ENCODE measurements at regions not wholly inside any gene's neighbourhood (a gene's known extent, or its start where the extent isn't known, plus 50 kb on each side); places are given as distances from the start of the nearest gene placed in this dataset.
A peak's percentile ranks its signal among the peaks of the same experiment; 100 is the strongest.

DNA sequence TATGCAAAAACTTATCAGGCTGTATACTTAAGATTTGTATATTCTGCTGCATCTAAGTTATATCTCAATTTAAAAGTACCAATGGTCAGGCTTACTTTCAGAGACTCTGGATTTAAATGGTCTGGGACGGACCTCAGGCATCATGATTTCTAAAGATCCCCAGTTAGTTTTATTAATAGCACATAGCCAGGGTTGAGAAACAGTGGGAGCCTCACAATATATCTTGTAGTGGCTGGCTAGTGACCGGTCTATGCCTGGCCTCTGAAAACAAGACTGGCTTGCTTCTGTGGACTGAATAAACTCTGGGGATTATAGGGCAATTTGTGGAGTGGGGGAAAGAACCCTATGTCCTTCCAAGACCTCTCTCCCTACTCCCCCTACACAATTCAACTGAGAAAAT lies 162.5 kb upstream of the SLC1A4 start:
- Histone ChIP-seq H3K36me3 (ENCODE audit: insufficient read depth, low read length) (peaks cover 2% of the 10 kb centered on the region; the same call in 1 of the 2 replicates), H3K9ac (ENCODE audit: low read depth, low read length) (no peak overlapping the region), H3K4me1 (ENCODE audit: insufficient read depth, low read length) (peaks cover 33% of the 10 kb centered on the region), H3K9me3 (ENCODE audit: control insufficient read depth, insufficient read depth, low read length) (no peaks in the 10 kb centered on the region)

DNA sequence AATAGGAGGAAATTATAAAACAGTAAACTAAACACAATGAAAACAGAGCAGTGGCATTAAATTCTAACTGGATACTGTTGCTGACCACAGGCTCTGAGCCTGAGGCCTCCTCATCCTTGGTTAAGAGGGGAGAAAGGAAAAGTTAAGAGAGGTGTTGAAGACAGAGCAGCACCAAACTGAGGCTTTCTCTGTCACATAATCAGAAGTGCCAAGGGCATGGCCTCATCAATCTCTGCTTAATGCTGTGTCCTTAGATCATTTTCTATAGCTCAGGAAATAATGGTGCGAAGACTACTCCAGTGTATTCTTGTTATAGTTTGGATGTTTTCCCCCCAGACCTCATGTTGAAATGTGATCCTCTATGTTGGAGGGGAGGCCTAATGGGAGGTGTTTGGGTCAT lies 160.9 kb upstream of the SLC1A4 start:
- H3K36me3 ChIP-seq (ENCODE audit: insufficient read depth, low read length): no peaks in the 10 kb centered on the region
- no peak overlapping the region for H3K9ac ChIP-seq (ENCODE audit: low read depth, low read length)
- peaks cover 29% of the 10 kb centered on the region for H3K4me1 ChIP-seq (ENCODE audit: insufficient read depth, low read length)
- no peaks in the 10 kb centered on the region for H3K9me3 ChIP-seq (ENCODE audit: control insufficient read depth, insufficient read depth, low read length)

DNA sequence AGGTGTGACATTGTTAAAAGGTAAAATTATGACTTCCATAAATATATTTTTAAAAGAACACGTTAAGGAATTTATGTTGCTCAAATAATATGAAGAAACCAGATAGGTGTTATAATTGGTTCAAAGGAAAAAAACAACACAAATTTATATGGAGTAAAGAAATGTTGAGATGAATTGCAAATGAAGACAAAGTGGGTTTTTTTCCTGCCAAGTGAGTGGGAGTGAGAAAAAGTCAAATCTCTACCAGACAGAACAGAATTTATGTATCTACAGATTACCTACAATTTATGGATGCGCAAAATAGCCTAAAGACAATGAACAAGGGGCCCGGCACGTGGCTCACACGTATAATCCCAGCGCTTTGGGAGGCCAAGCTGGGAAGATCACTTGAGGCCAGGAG lies 159.7 kb upstream of the SLC1A4 start:
- no peaks in the 10 kb centered on the region for H3K9me3 ChIP-seq (ENCODE audit: control insufficient read depth, insufficient read depth, low read length)
- H3K4me1 ChIP-seq (ENCODE audit: insufficient read depth, low read length): peaks cover 18% of the 10 kb centered on the region; the same call in 1 of the 2 replicates
- no peak overlapping the region for H3K9ac ChIP-seq (ENCODE audit: low read depth, low read length)
- H3K36me3 ChIP-seq (ENCODE audit: insufficient read depth, low read length): no peaks in the 10 kb centered on the region

DNA sequence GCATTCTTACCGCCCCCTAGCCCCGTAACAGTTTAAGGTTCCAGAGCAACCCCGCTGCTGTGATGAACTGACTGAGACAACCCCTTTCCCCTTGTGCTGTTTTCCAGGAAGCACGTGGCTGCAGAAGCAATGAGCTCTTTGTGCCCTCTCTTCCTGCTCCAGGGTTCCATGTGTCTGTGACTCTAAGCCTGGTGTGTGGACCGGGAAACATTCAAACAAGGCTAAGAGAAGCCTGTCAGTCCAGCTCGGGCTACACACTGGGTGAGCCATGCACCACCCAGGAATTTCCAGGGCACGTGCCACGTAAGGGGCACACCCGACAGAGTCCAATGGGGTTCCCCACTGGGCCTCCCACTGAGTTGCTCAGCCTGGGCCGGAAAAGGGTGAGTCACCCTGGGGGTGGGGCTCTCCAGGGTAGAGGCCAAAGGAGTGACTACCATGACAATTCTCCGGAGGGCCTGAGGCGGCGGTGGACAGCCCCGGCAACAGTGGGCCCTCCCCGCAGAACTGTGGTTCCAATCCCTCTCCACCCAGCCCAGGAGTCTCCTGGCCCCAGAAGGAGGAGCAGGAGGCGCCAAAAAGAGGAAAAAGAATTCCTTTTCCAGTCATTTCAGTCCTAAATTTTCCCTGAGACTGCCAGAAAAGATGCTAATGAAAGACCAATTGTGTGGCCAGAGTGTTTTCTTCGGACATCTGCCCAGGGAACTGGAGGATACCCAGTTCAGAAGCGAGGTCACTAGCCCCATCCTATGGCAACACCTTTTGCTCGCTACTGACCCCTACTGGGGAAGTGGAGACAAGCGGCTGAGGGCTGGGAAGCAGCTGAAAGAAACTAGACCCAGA lies 157.8 kb upstream of the SLC1A4 start:
- Histone ChIP-seq H3K4me1 (ENCODE audit: insufficient read depth, low read length) (peaks cover 4% of the 10 kb centered on the region; the same call in 1 of the 2 replicates), H3K9ac (ENCODE audit: low read depth, low read length) (peak overlapping the region; percentile 14; the same call in 1 of the 2 replicates), H3K9me3 (ENCODE audit: control insufficient read depth, insufficient read depth, low read length) (no peaks in the 10 kb centered on the region), H3K36me3 (ENCODE audit: insufficient read depth, low read length) (no peaks in the 10 kb centered on the region)

DNA sequence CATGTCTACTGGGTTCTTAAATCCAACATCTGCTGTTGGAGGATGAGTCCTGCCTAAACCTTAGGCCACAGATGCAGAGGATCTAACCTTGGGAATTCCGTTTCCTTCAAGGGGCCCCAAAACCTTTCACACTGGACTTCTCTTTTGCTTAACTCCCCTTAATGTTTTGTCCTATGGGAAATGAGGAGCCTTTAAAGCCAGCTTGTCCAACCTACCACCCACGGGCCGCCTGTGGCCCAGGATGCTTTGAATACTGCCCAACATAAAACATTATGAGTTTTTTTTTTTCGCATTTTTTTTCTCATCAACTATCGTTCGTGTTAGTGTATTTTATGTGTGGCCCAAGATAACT lies 157.2 kb upstream of the SLC1A4 start:
- Histone ChIP-seq H3K9me3 (ENCODE audit: control insufficient read depth, insufficient read depth, low read length) (no peaks in the 10 kb centered on the region), H3K4me1 (ENCODE audit: insufficient read depth, low read length) (peaks cover 6% of the 10 kb centered on the region), H3K36me3 (ENCODE audit: insufficient read depth, low read length) (no peaks in the 10 kb centered on the region), H3K9ac (ENCODE audit: low read depth, low read length) (no peak overlapping the region)

DNA sequence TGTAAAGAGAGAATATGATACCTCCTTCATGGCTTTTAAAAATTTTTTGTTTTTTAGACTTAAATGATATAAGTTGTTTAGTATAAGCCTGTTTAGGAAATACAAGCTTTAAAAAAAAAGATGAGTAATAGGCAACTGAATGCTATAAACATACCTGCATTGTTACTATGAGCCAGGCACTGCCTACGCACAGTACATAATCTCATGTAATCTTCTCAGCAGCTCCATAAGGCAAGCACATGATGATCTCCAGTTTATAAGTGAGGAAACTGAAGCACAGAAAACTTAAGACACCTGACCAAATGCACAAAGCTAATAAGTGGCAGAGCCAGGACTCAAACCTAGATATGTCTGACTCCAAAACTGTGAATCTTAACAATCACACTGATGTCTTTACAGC lies 156.3 kb upstream of the SLC1A4 start:
- H3K9me3 ChIP-seq (ENCODE audit: control insufficient read depth, insufficient read depth, low read length): no peaks in the 10 kb centered on the region
- peaks cover 6% of the 10 kb centered on the region for H3K4me1 ChIP-seq (ENCODE audit: insufficient read depth, low read length)
- no peaks in the 10 kb centered on the region for H3K36me3 ChIP-seq (ENCODE audit: insufficient read depth, low read length)
- no peak overlapping the region for H3K9ac ChIP-seq (ENCODE audit: low read depth, low read length)

DNA sequence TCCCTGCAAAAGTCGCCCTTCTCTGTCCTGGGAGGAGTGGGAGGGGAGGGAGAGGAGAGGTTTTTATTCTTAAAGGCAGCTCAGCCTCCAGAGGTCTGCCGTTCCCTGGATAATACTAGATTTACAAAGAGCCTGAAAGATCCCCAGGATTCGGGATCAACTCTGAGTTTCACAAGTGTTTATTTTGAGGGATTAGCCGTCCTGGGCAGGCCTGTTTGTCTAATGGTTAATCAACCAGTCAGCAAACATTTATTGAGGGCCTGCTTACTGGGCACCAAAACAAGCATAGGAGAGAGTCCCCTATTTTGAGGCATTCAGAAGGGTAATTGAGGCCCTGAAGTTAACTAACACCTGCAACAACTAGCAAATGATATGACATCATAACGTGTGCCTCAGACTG lies 152.6 kb upstream of the SLC1A4 start:
- peaks cover 6% of the 10 kb centered on the region for H3K4me1 ChIP-seq (ENCODE audit: insufficient read depth, low read length)

DNA sequence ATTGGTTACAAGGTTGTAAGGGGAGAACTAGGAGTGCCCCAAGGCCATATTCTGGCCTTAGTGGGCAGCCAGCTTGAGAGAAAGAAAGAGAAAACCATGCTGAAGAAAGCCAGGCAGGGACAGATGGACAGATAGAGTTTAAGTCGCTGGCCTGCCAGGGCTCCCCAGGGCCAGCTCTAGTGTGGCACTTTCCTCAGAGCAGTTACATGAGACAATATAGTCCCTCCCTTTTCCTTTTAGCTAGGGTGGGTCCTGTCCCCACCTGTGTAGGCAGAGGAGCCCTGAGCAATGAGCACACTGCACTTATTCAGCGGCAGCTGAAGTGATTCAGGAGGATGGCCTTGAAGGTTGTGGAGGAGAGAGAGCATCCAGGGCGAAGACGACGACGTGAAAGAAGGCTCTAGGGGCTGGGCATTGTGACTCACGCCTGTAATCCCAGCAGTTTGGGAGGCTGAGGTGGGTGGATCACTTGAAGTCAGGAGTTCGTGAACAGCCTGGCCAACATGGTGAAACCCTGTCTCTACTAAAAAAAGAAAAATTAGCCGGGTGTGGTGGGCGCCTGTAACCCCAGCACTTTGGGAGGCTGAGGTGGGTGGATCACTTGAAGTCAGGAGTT lies 152.0 kb upstream of the SLC1A4 start:
- Histone ChIP-seq H3K36me3 (ENCODE audit: insufficient read depth, low read length) (no peaks in the 10 kb centered on the region), H3K4me1 (ENCODE audit: insufficient read depth, low read length) (peaks cover 6% of the 10 kb centered on the region), H3K9me3 (ENCODE audit: control insufficient read depth, insufficient read depth, low read length) (no peaks in the 10 kb centered on the region), H3K9ac (ENCODE audit: low read depth, low read length) (no peak overlapping the region)

More for the DNA sequence above, 152.6 kb upstream of the SLC1A4 start:
- H3K36me3 ChIP-seq (ENCODE audit: insufficient read depth, low read length): no peaks in the 10 kb centered on the region
- no peak overlapping the region for H3K9ac ChIP-seq (ENCODE audit: low read depth, low read length)
- H3K9me3 ChIP-seq (ENCODE audit: control insufficient read depth, insufficient read depth, low read length): no peaks in the 10 kb centered on the region

DNA sequence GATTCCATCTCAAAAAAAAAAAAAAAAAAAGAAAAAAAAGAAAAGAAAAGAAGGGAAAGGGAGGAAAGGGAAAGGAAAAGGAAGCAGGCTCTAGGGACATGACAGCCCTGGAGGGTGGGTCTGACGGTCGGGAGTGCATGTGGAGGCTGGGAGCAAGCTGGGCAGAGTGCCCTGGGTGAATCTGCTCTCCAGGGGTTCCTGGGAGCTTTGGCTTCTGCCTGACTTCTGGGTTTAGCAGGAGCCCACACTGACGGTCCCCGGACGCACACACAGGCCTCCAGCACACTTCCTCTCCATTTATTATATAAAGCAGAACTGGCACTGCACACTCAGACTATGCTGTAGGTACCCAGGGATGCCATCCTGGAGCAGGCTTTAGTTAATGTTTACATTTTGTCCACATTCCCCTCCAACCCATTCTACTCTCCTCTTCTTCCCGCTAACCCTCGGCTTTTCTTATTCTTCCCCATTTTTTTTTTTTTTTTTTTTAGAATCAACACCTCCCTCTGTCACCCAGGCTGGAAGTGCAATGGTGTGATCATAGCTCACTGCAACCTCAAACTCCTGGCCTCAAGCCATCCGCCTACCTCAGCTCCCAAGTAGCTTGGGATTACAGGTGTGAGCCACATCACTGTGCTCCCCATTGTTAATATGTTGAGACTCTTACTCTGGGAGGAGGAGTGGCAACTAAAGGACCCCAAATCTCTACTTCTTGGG lies 151.1 kb upstream of the SLC1A4 start:
- H3K9me3 ChIP-seq (ENCODE audit: control insufficient read depth, insufficient read depth, low read length): no peaks in the 10 kb centered on the region
- H3K4me1 ChIP-seq (ENCODE audit: insufficient read depth, low read length): peaks cover 6% of the 10 kb centered on the region
- H3K9ac ChIP-seq (ENCODE audit: low read depth, low read length): no peak overlapping the region
- H3K36me3 ChIP-seq (ENCODE audit: insufficient read depth, low read length): no peaks in the 10 kb centered on the region

DNA sequence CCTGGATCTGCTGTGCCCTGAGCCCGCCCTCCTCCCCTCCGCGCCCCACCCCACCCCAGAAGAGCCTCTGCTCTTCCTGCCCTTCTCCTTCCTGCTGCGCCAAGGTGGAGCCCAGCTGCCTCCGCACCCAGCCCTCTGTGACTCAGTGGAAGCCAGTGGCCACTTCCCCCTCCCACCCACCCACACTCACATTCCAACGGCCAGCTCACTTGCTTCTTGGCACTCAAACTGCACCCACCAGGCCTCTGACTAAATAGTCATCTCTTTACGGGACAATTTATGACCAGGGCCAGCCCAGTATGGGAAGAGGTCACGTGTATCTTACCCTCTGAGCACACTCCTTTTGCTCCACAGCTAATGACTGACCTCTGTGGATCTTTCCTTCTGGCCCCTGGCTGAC lies 150.4 kb upstream of the SLC1A4 start:
- peaks cover 6% of the 10 kb centered on the region for H3K4me1 ChIP-seq (ENCODE audit: insufficient read depth, low read length)
- no peaks in the 10 kb centered on the region for H3K36me3 ChIP-seq (ENCODE audit: insufficient read depth, low read length)
- H3K9ac ChIP-seq (ENCODE audit: low read depth, low read length): no peak overlapping the region
- no peaks in the 10 kb centered on the region for H3K9me3 ChIP-seq (ENCODE audit: control insufficient read depth, insufficient read depth, low read length)

DNA sequence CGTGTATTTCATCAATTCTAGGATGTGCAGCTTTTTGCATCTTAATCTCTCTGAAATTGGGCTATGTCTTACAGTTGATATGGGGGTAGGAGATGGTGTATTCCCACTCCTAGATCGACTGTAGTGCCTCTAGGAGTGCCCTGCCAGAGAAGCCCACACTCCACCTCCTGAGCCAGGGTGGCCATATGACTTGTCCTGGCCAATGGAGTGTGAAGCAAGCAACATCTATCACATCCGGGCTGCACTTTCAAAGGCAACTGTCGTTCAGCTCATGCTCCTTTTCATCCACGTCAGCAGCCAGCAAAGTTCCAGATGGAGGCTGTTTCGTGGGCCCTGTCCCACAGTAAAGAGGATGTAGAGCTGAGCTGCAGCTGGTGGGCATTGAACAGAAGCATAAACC lies 149.4 kb upstream of the SLC1A4 start:
- Histone ChIP-seq H3K9ac (ENCODE audit: low read depth, low read length) (no peak overlapping the region), H3K36me3 (ENCODE audit: insufficient read depth, low read length) (no peaks in the 10 kb centered on the region), H3K9me3 (ENCODE audit: control insufficient read depth, insufficient read depth, low read length) (no peaks in the 10 kb centered on the region), H3K4me1 (ENCODE audit: insufficient read depth, low read length) (peaks cover 6% of the 10 kb centered on the region)

DNA sequence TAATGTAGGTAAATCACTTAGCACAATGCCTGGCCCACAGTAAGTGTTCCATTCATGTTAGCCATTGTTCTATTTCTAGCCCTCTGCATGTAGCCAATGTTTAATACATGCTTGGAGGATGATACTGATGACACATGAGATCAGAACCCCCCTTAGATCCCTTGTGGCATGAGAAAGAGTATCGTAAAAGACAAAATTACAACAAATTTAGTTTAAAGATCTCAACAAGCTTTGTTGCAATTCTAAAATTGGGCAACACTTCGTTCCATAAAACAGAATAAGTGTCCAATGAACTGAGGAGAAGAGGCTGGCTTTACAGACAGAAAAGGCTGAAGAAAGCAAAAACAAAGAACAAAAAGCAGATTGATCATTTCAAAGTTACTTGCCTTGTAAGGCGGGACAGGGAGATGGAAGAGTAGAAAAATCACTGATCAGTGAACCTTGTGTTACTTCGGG lies 148.7 kb upstream of the SLC1A4 start:
- Histone ChIP-seq H3K9me3 (ENCODE audit: control insufficient read depth, insufficient read depth, low read length) (no peaks in the 10 kb centered on the region), H3K36me3 (ENCODE audit: insufficient read depth, low read length) (no peaks in the 10 kb centered on the region), H3K9ac (ENCODE audit: low read depth, low read length) (no peak overlapping the region), H3K4me1 (ENCODE audit: insufficient read depth, low read length) (peaks cover 6% of the 10 kb centered on the region)

DNA sequence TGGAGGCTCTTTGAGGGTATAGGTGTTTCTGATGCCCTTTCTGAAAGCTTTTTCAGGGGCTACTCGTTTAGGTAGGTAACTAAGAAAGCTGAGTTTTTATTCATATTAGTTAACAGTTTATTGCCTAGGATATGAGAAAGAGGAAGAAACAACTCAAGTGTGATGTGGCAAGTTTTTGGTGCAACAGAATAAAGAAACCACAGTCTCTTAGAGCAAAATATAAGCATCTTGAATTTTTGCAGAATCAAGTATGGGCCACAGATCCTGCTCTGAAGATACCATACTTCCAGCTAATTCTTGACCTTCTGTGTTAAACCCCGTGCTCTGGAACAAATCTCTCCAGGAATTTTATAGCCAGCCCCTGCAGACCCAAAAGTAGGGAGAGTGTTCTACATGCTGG lies 147.7 kb upstream of the SLC1A4 start:
- H3K4me1 ChIP-seq (ENCODE audit: insufficient read depth, low read length): peaks cover 6% of the 10 kb centered on the region
- no peak overlapping the region for H3K9ac ChIP-seq (ENCODE audit: low read depth, low read length)
- H3K36me3 ChIP-seq (ENCODE audit: insufficient read depth, low read length): no peaks in the 10 kb centered on the region
- H3K9me3 ChIP-seq (ENCODE audit: control insufficient read depth, insufficient read depth, low read length): no peaks in the 10 kb centered on the region

DNA sequence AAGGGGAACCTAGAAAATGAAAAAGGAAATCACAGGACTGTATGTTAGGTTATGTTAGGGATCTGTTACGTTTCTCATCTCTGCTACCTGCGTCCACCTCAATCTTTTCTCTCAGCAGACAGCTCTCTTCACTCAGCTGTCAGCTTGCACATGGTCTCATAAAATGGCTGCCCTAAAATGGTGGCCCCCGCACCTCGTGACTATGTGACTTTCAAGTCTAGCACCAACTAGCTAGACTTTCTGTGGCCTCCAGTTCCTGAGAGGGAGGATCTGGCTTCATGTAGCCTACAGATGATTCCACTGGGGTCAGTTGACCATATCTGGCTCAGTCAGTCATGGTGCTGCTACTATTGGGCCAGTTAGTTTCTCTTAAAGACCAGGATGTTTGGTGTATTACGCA lies 147.2 kb upstream of the SLC1A4 start:
- Histone ChIP-seq H3K9me3 (ENCODE audit: control insufficient read depth, insufficient read depth, low read length) (no peaks in the 10 kb centered on the region), H3K36me3 (ENCODE audit: insufficient read depth, low read length) (no peaks in the 10 kb centered on the region), H3K4me1 (ENCODE audit: insufficient read depth, low read length) (peaks cover 4% of the 10 kb centered on the region), H3K9ac (ENCODE audit: low read depth, low read length) (no peak overlapping the region)
